PC-9 (cell line): ENCODE measurements at regions not wholly inside any gene's neighbourhood (a gene's known extent, or its start where the extent isn't known, plus 50 kb on each side); places are given as distances from the start of the nearest gene placed in this dataset.

ENCODE experiments used
- EZH2 ChIP-seq: fragments of 200-600 bp; sonication (generic); IDR thresholded peaks from 2 replicates; pipeline ENCODE4 v1.8.0; 2017; ENCODE audit warnings: antibody characterized with exemption, low read depth
- TF ChIP-seq, protein P1 (sequence below): fragments of 200-600 bp; sonication (generic); conservative IDR thresholded peaks from 2 replicates; pipeline ENCODE4 v1.6.1; 2017; ENCODE audit warnings: mixed run types, antibody characterized with exemption, mild to moderate bottlenecking, moderate library complexity

DNA sequence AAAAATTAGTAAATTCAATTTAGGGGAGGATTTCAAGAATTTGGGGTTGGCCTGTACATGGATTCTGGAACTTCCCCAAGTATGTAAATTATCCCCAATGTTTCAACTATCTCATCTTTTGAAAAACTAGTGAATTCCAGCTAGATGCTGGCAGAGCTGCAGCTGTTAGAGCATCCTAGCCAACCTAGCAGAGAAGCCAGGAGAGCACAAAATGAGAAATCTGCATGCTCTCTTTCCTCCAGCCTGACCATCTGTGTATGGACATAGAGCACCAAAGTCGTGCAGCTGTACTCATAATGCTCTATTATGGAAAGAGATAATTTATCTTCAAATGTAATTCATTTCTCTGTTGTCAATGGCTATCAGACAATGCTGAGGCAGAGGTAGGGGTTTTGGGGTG, 1217.7 kb downstream of the PCDH19 start:
- TF ChIP-seq, protein P1, sequence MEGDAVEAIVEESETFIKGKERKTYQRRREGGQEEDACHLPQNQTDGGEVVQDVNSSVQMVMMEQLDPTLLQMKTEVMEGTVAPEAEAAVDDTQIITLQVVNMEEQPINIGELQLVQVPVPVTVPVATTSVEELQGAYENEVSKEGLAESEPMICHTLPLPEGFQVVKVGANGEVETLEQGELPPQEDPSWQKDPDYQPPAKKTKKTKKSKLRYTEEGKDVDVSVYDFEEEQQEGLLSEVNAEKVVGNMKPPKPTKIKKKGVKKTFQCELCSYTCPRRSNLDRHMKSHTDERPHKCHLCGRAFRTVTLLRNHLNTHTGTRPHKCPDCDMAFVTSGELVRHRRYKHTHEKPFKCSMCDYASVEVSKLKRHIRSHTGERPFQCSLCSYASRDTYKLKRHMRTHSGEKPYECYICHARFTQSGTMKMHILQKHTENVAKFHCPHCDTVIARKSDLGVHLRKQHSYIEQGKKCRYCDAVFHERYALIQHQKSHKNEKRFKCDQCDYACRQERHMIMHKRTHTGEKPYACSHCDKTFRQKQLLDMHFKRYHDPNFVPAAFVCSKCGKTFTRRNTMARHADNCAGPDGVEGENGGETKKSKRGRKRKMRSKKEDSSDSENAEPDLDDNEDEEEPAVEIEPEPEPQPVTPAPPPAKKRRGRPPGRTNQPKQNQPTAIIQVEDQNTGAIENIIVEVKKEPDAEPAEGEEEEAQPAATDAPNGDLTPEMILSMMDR = no peak
- no peak for TF ChIP-seq EZH2
